SW 1271 (cell line): ENCODE measurements at regions not wholly inside any gene's neighbourhood (a gene's known extent, or its start where the extent isn't known, plus 50 kb on each side); places are given as distances from the start of the nearest gene placed in this dataset.
"Not testable (repeated sequence)": the region's sequence is repeated elsewhere in the genome, so short reads cannot be mapped to it uniquely, and the experiment has no call there.

Experiments used
- DNase-seq, 2 experiments: peaks; one replicate each; lab custom pipeline; 2025; lab: John Stamatoyannopoulos, UW

DNA sequence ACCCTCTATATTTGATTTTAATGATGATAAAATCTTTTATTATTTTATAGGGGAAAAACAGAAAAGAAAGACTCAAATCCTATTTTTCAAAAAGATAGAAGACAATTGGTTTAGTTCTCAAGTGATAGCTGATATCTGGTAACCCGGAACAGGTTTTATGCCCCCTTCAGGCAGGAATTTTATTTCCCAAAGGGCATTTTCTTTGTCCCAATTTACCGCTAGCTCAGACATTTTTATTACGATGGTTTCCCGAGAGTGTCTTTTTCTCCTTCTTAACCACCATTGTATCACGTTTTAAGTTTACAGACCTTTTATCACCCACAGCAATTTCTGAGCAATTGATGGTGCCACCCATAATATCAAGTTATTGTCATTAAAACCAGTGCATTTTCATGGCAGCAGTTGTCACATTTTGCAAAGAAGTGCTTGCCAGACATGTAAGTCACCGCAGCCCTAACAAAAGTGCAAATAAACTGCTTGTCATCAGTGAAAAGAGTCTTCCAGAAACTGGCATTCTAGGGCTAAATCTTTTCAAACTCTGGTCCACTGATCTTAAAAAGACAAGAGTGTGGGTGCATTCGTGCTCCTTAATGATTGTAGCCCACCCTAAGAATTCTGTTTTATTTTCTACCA, 204.8 kb upstream of the VCX start:
- no peak for DNase-seq

DNA sequence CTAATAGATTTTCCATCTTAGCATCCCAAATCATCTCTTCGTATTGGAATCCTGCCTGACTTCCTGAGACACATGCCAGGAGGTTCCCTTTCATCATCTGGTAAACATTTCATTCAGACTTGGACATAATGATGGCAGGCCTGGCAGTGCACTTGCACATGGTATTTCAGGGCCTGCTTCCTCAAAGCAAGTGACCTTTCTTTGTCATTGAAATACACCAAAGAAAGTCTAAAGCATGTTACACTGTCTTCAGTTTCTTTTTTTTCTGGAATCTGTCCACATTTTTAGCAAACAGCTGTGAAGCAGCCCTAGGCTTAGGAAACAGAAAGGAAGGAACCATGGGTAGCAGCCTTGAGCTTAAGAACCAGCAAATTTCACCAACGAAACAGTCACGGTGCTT, 205.9 kb upstream of the VCX start:
- DNase-seq, result no peak

DNA sequence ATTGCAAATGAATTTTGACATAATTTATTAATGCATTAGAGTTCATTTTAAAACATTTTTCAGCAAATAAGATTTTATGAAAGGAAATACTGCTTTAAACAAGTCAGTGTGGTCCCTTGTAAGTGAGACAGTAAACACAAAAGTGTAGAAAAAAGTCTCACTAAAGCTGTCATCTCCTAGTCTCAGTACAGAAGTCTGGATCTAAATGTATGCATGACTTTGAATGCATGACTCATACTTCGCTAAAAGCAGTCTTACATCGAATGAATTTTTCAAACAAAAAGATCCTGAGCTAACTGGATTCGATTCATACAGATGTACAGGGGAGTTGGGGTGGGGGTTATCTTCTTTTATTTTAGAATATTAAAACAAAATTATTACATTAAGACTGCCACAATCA, 207.4 kb upstream of the VCX start:
- DNase-seq, result no peak

DNA sequence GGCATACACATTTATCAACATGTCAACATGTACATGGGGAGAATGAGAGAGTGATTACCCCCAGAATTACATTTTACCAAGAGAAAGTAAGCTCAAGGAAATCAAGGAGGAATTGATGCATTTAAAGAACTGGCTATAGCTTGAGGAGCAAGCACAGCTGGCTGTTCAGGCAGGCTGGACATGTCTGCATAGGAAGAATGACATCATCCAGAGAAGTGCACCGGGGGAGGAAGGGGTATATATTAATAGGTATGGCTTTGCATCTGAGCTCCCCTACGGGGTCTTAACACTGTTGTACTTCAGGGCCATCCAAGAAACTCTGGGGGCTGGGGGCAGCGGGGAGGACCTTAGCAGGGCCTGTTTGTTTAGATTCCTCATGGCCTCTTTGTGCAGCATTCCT, 222.4 kb upstream of the VCX start:
- no peak for DNase-seq

DNA sequence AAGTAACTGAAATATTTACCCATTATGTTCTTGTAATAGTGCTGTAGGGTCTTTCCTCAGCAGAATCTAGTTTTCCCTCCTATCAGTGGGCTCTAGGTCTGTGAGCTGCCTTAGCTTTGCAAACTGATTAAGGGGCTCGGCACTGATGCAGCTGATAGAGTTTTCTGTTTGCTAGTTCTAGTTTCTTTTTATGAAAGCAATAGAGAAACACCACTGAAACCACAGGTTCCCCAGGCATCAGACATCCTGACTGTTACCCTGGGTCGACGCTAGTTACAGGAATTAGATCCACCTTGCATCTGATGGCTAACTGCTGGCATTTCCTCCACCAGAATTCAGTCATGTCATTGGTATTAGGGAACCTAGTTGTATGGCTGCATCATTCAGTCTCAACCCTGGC, 225.0 kb upstream of the VCX start:
- no peak for DNase-seq

DNA sequence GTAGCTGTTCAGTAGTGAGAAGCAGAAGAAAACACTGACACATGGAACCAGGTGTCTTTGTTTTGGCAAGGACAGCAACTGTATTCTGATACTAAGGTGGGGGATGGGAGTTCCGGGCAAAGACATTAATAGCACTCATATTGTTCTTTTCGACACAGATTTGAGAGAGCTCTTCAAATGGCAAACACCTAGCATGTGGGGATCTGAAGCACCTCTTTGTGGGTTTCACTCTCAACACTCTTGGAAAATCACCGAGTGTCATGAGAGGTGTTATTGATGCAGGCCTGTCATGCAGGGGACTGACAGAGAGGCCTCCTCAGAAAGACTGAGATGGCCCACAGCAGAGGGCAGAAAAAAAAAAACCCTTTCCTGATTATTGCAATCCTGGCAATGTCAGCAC, 228.4 kb upstream of the VCX start:
- DNase-seq, result no peak

DNA sequence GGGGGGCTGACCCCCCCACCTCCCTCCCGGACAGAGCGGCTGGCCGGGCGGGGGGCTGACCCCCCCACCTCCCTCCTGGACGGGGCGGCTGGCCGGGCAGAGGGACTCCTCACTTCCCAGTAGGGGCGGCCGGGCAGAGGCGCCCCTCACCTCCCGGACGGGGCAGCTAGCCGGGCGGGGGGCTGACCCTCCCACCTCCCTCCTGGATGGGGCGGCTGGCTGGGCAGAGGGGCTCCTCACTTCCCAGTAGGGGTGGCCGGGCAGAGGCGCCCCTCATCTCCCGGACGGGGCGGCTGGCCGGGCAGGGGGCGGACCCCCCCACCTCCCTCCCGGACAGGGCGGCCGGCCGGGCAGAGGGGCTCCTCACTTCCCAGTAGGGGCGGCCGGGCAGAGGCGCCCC, 234.3 kb upstream of the VCX start:
- DNase-seq, result not testable (repeated sequence)

GRCh38 chrX:7606039-7606652, 236.8 kb upstream of the VCX start:
- no peak for DNase-seq

- DNase-seq, result no peak
Observed at GRCh38 chrX:7603387-7603786, 239.6 kb upstream of the VCX start.

DNA sequence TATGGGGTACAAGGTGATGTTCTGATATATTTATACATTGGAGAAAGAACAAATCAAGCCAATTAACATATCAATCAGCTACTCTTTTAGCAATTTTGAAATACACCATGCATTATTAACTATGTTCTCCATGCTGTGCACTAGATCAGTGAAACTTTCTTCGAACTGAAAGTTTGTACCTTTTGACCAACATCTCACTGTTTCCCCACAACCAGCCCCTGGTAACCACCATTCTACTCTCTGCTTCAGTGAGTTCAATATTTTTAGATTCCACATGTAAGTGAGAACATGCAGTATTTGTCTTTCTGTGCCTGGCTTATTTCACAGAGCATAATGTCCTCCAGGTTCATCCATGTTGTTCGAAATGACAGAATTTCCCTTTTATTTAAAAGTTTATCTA, 246.1 kb upstream of the VCX start:
- DNase-seq, result no peak

DNA sequence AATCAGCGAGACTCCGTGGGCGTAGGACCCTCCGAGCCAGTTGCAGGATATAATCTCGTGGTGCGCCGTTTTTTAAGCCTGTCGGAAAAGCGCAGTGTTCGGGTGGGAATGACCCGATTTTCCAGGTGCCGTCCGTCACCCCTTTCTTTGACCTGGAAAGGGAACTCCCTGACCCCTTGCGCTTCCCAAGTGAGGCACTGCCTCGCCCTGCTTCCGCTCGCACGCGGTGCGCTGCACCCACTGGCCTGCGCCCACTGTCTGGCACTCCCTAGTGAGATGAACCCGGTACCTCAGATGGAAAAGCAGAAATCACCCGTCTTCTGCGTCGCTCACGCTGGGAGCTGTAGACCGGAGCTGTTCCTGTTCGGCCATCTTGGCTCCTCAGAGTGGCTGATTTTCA, 249.6 kb upstream of the VCX start:
- not testable (repeated sequence) for DNase-seq

- no peak for DNase-seq
Observed at GRCh38 chrX:7586126-7586525, 256.8 kb upstream of the VCX start.

GRCh38 chrX:7582191-7582590, 260.8 kb upstream of the VCX start:
- DNase-seq, result no peak

GRCh38 chrX:7580127-7580526, 262.8 kb upstream of the VCX start:
- DNase-seq, result no peak

DNA sequence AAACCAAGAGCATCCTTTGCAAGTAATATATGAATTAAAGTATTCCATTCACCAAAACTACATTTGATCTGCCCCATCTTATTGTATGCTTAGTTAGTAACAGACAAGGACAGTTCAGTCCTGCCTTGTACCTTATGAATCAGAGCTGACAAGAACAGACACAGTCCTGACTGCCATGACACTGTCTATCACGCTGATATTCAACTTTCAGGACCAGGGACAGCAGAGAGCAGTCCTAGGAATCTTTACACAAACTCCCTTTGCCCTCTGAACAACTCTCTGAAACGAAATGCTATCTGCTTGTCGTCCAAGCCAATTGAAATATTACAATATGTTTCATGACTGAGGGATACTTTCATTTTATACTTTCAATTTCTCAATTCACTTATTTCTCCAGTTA, 268.6 kb upstream of the VCX start:
- no peak for DNase-seq

DNA sequence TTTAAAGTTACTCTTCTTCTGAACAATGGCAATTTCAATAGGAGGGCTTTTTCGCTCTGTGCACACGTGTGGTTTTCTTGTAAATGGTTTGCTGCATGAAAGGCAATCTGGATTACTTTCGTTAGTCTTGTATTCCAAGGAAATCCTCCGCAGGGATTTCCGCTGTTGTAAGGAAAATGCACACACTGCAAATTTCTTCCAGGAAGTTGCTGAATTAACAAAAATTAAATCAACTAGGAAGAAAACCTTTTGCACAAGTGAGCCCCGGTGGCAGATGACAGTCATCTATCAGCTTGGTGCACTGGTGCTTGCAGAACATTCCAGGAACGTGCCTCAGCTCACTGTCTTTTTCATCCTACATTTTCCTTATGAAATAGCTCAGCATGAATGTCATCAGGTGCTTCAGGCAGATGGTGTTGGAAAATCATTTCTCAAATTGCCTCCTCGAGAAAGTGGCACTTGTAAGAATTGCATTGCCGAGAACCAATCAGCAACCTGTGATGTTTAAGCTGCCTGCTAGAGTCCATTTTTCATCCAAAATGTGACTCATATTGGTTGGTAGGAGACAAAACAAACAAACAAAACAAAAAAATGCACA, 272.4 kb upstream of the VCX start:
- no peak for DNase-seq

DNA sequence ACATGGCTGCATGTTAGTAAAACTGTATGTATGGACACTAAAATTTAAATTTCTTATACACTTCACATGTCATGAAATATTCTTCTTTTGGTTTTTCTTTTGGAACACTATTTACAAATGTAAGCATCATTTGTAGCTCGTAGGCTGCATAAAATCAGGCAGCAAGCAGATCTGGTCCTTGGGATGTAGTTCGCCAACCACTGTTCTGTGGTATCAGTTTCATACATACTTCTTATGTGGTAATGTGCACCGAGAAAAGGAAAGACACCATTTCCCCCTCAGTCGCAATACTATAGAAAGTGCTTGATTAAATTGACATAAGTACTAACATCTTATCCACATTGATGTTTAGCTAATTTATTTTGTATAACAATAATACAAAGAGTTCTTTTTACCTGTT, 274.4 kb upstream of the VCX start:
- no peak for DNase-seq

- DNase-seq, result no peak
Observed at GRCh38 chrX:7568130-7568529, 274.8 kb upstream of the VCX start.

- no peak for DNase-seq
Observed at GRCh38 chrX:7552760-7553159, 290.2 kb upstream of the VCX start.

- no peak for DNase-seq
Observed at GRCh38 chrX:7546551-7547080, 296.4 kb upstream of the VCX start.

- DNase-seq, result no peak
Observed at GRCh38 chrX:7545564-7545963, 297.4 kb upstream of the VCX start.

GRCh38 chrX:7542587-7543380, 300.2 kb upstream of the VCX start:
- no peak for DNase-seq

GRCh38 chrX:7522860-7523259, 320.1 kb upstream of the VCX start:
- DNase-seq, result no peak
